ENCODE measurements at regions not wholly inside any gene's neighbourhood (a gene's known extent, or its start where the extent isn't known, plus 50 kb on each side); places are given as distances from the start of the nearest gene placed in this dataset.

DNA sequence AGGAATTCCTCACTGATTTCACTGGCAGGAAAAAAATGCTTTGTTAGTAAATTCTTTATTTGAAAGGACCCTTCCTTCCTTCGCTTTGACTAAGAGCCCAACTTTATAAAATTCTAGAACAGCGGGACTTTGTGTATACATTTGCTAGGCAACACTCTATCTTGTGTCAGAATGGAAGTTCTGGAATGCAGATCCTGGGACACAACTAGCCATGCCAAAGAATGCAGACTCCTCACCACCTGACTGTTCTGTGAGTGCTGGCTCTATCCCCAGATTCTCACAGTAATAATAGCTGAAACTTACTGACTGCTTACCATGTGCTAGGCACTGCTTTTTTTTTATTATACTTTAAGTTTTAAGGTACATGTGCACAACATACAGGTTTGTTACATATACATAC, 73.3 kb upstream of the ZDHHC15 start:
- TF ChIP-seq, protein P1, sequence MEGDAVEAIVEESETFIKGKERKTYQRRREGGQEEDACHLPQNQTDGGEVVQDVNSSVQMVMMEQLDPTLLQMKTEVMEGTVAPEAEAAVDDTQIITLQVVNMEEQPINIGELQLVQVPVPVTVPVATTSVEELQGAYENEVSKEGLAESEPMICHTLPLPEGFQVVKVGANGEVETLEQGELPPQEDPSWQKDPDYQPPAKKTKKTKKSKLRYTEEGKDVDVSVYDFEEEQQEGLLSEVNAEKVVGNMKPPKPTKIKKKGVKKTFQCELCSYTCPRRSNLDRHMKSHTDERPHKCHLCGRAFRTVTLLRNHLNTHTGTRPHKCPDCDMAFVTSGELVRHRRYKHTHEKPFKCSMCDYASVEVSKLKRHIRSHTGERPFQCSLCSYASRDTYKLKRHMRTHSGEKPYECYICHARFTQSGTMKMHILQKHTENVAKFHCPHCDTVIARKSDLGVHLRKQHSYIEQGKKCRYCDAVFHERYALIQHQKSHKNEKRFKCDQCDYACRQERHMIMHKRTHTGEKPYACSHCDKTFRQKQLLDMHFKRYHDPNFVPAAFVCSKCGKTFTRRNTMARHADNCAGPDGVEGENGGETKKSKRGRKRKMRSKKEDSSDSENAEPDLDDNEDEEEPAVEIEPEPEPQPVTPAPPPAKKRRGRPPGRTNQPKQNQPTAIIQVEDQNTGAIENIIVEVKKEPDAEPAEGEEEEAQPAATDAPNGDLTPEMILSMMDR (conservative IDR thresholded peaks at IDR 0.05; ENCODE audit: low read depth, low read length): no peak
- TF ChIP-seq MAFK (IDR thresholded peaks at IDR 0.05; ENCODE audit: low read depth, low read length): no peak
- TF ChIP-seq POLR2A (IDR thresholded peaks at IDR 0.05; ENCODE audit: low read depth, low read length): no peak
- no peak for TF ChIP-seq CEBPB (IDR thresholded peaks at IDR 0.05; ENCODE audit: low read depth, low read length)
- no peak for TF ChIP-seq CHD1 (IDR thresholded peaks at IDR 0.05; ENCODE audit: low read depth, low read length)
- TF ChIP-seq, protein P2, sequence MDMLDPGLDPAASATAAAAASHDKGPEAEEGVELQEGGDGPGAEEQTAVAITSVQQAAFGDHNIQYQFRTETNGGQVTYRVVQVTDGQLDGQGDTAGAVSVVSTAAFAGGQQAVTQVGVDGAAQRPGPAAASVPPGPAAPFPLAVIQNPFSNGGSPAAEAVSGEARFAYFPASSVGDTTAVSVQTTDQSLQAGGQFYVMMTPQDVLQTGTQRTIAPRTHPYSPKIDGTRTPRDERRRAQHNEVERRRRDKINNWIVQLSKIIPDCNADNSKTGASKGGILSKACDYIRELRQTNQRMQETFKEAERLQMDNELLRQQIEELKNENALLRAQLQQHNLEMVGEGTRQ (IDR thresholded peaks at IDR 0.05; ENCODE audit: low read depth, low read length): no peak
- TF ChIP-seq RCOR1 (IDR thresholded peaks at IDR 0.05; ENCODE audit: insufficient replicate concordance, low read length): no peak
- no peak for TF ChIP-seq SMC3 (IDR thresholded peaks at IDR 0.05; ENCODE audit: low read depth, low read length)
- no peak for TF ChIP-seq MXI1 (IDR thresholded peaks at IDR 0.05; ENCODE audit: borderline replicate concordance, low read depth, low read length)
